NCI-H187 (cell line): ENCODE measurements at regions not wholly inside any gene's neighbourhood (a gene's known extent, or its start where the extent isn't known, plus 50 kb on each side); places are given as distances from the start of the nearest gene placed in this dataset.
"Not testable (repeated sequence)": the region's sequence is repeated elsewhere in the genome, so short reads cannot be mapped to it uniquely, and the experiment has no call there.

Experiments
- DNase-seq, 2 experiments: peaks; one replicate each; lab custom pipeline; 2025; lab: John Stamatoyannopoulos, UW

- no peak for DNase-seq
Measured at GRCh38 chr20:48329676-48330664, 497.8 kb downstream of the PREX1 start.

GRCh38 chr20:48329031-48329615, 498.7 kb downstream of the PREX1 start:
- no peak for DNase-seq

- DNase-seq, result not testable (repeated sequence)
Measured at GRCh38 chr20:48327848-48328247, 500.0 kb downstream of the PREX1 start.

- DNase-seq, result no peak
Measured at GRCh38 chr20:48326868-48327267, 500.9 kb downstream of the PREX1 start.

- no peak for DNase-seq
Measured at GRCh38 chr20:48326434-48326691, 501.4 kb downstream of the PREX1 start.

- no peak for DNase-seq
Measured at GRCh38 chr20:48325656-48326433, 502.0 kb downstream of the PREX1 start.

- no peak for DNase-seq
Measured at GRCh38 chr20:48324744-48325143, 503.1 kb downstream of the PREX1 start.

- DNase-seq, result no peak
Measured at GRCh38 chr20:48321271-48321670, 506.5 kb downstream of the PREX1 start.

- no peak for DNase-seq
Measured at GRCh38 chr20:48319943-48320584, 507.7 kb downstream of the PREX1 start.

GRCh38 chr20:48317578-48317977, 510.2 kb downstream of the PREX1 start:
- no peak for DNase-seq

GRCh38 chr20:48314925-48315592, 512.7 kb downstream of the PREX1 start:
- DNase-seq, result no peak

- DNase-seq, result no peak
Measured at GRCh38 chr20:48313324-48313723, 514.5 kb downstream of the PREX1 start.

- no peak for DNase-seq
Measured at GRCh38 chr20:48311956-48312355, 515.8 kb downstream of the PREX1 start.

GRCh38 chr20:48310305-48310704, 517.5 kb downstream of the PREX1 start:
- DNase-seq, result no peak

GRCh38 chr20:48309293-48309692, 518.5 kb downstream of the PREX1 start:
- no peak for DNase-seq

GRCh38 chr20:48308882-48309281, 518.9 kb downstream of the PREX1 start:
- DNase-seq, result no peak

GRCh38 chr20:48308232-48308781, 519.5 kb downstream of the PREX1 start:
- no peak for DNase-seq

GRCh38 chr20:48307277-48307676, 520.5 kb downstream of the PREX1 start:
- DNase-seq, result no peak

GRCh38 chr20:48302844-48303542, 517.7 kb upstream of the SULF2 start:
- no peak for DNase-seq

- DNase-seq, result no peak
Measured at GRCh38 chr20:48302149-48302548, 516.9 kb upstream of the SULF2 start.

GRCh38 chr20:48301189-48301588, 515.9 kb upstream of the SULF2 start:
- DNase-seq, result no peak
